ENCODE measurements at regions not wholly inside any gene's neighbourhood (a gene's known extent, or its start where the extent isn't known, plus 50 kb on each side); places are given as distances from the start of the nearest gene placed in this dataset.

DNA sequence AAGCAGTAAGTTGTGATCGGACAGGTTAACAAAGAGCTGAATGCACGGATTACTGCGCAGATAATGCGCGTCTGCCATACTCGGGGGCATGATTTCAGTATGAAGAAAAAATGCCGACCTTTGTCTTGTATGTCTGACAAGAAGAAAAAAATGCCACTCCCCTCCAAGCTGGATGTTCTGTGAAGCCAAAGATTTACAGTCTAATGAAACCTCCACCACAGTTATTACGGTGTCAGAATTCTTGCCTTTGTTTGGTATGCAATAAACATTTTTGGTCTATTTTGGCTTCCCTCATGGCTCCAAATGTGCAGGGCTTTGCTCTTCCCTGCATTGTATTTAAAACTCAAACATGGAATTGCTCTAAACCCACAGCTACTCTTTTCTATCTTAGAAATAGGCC lies 72.2 kb upstream of the THUMPD2 start:
- intact Hi-C loops (cut with DNase I) = no loop called here

DNA sequence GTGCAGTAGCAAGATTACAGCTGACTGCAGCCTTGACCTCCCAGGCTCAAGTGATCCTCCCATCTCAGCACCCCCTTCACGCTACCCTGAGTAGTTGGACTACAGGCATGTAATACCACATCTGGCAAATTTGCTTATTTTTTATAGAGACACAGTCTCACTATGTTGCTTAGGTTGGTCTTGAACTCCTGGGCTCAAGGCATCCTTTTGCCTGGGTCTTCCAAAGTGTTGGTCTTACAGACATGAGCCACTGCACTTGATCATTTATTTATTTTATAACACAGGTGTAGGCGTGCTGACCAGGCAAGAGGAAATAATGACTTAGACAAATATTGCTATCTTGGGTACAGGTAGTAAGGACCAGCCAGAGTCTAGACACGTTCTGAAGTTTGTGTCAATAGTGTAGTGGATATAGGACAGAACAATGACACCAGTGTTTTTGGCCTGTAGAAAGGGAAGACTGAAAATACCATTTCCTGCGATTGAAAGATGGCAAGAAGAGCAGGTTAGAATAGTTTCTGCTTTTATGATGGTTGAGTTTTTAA lies 71.0 kb upstream of the THUMPD2 start:
- DNase-seq = no peak
- WGBS, 4 donors = 76 to 85% (median 78%) methylated on average over 4 of the region's 4 CpGs
- Histone ChIP-seq H3K27ac (no peak overlapping the region), H3K36me3 (replicated peaks in 1 of 2) (no peaks in the 10 kb centered on the region), H3K4me1 (replicated peaks in 1 of 2) (peaks cover 0 to 13% of the 10 kb centered on the region in 2 donors), H3K9me3 (replicated peaks in 1 of 3) (no peaks in the 10 kb centered on the region), H3K4me3 (no peak overlapping the region), H3K27me3 (no peaks in the 10 kb centered on the region)
- intact Hi-C loops (cut with DNase I) = no loop called here
- no peak for TF ChIP-seq POLR2A (IDR thresholded peaks at IDR 0.05)
- no peak for TF ChIP-seq CTCF (IDR thresholded peaks at IDR 0.05)

More for the DNA sequence above, 72.2 kb upstream of the THUMPD2 start:
- 57 to 70% (median 65%) methylated on average over 8 of the region's 8 CpGs for WGBS, 4 donors
- H3K9me3 ChIP-seq (replicated peaks in 1 of 3) = no peaks in the 10 kb centered on the region
- TF ChIP-seq POLR2A (IDR thresholded peaks at IDR 0.05) = no peak
- TF ChIP-seq CTCF (IDR thresholded peaks at IDR 0.05) = no peak
- H3K27me3 ChIP-seq = no peaks in the 10 kb centered on the region
- no peak overlapping the region for H3K27ac ChIP-seq
- peaks cover 0 to 13% of the 10 kb centered on the region in 2 donors for H3K4me1 ChIP-seq (replicated peaks in 1 of 2)
- no peak overlapping the region for H3K4me3 ChIP-seq
- H3K36me3 ChIP-seq (replicated peaks in 1 of 2) = no peaks in the 10 kb centered on the region
- no peak for DNase-seq

GRCh38 chr2:39849064-39849463 lies 70.0 kb upstream of the THUMPD2 start:
- Histone ChIP-seq H3K4me3 (no peak overlapping the region), H3K27me3 (no peaks in the 10 kb centered on the region), H3K36me3 (replicated peaks in 1 of 2) (no peaks in the 10 kb centered on the region), H3K9me3 (replicated peaks in 1 of 3) (no peaks in the 10 kb centered on the region), H3K4me1 (replicated peaks in 1 of 2) (peaks cover 0 to 13% of the 10 kb centered on the region in 2 donors), H3K27ac (no peak overlapping the region)
- no peak for DNase-seq
- TF ChIP-seq POLR2A (IDR thresholded peaks at IDR 0.05) (no peak), CTCF (IDR thresholded peaks at IDR 0.05) (no peak)
- intact Hi-C loops (cut with DNase I) = no loop called here
- 56 to 83% (median 73%) methylated on average over 1 of the region's 1 CpG for WGBS, 4 donors

- intact Hi-C loops (cut with DNase I) = no loop called here
- TF ChIP-seq POLR2A (IDR thresholded peaks at IDR 0.05) (no peak), CTCF (IDR thresholded peaks at IDR 0.05) (no peak)
- no peak overlapping the region for H3K4me3 ChIP-seq
- no peak overlapping the region for H3K27ac ChIP-seq
- no peaks in the 10 kb centered on the region for H3K36me3 ChIP-seq (replicated peaks in 1 of 2)
- WGBS, 4 donors = 75 to 79% (median 76%) methylated on average over 6 of the region's 6 CpGs
- H3K4me1 ChIP-seq (replicated peaks in 1 of 2) = no peaks in the 10 kb centered on the region
- DNase-seq = no peak
- H3K9me3 ChIP-seq (replicated peaks in 1 of 3) = no peaks in the 10 kb centered on the region
- no peaks in the 10 kb centered on the region for H3K27me3 ChIP-seq
These were observed 66.5 kb upstream of the THUMPD2 start for GRCh38 chr2:39845460-39846146.

All from adrenal gland (tissue), 9 donors.